ENCODE measurements at regions not wholly inside any gene's neighbourhood (a gene's known extent, or its start where the extent isn't known, plus 50 kb on each side); places are given as distances from the start of the nearest gene placed in this dataset.
A peak's percentile ranks its signal among the peaks of the same experiment; 100 is the strongest.
"Not testable (repeated sequence)": the region's sequence is repeated elsewhere in the genome, so short reads cannot be mapped to it uniquely, and the experiment has no call there.

DNA sequence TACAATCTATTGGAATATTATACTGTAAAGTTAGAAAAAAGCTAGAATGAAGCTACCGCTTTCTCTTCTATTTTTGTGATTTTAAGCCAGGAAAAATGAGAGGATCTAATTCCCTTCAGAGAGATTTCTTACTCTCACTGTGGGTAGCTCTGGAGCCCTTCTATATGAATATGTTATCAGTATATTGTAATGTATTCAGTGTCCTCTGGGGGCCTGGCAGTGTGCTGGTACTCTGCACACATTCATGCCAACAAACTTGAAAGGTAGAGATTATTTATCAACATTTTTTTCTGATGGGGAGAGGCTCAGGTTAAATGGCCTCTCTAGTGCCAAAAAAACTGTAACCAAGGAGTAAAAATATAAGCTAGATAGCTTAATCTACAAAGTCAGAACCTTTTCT, 292.8 kb downstream of the TTC6 start:
- H3K27me3 ChIP-seq (ENCODE audit: control insufficient read depth, insufficient read depth, low read length) = no peaks in the 10 kb centered on the region
- H3K36me3 ChIP-seq (ENCODE audit: insufficient read depth, low read length) = no peaks in the 10 kb centered on the region
- no peak overlapping the region for H3K9ac ChIP-seq (ENCODE audit: low read depth, low read length)
- no peaks in the 10 kb centered on the region for H3K9me3 ChIP-seq (replicated peaks; ENCODE audit: low read length)
- no peaks in the 10 kb centered on the region for H3K4me1 ChIP-seq (ENCODE audit: control insufficient read depth, insufficient read depth, low read length)
- no peak overlapping the region for H3K4me3 ChIP-seq (ENCODE audit: low read length)
- H3K4me2 ChIP-seq (ENCODE audit: low read length) = no peak overlapping the region

DNA sequence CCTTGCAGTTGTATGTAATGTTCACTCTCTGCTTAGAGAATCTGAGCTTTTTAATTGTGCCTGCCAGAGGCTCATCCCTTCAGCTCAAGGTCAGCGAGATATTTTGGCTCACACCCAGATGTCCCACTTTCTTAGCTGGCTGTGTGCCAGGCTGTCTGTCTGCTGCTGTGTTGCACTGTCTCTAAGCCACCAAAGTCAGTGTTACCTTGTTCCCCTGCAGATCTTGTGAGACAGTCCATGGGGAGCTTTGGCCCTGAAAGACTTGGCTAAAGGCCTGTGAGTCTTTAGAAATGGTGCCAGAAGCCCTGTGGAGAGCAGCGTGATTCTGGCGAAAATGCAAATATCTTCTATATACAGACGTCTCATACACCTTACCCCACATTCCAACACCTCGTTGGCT, 293.7 kb downstream of the TTC6 start:
- Histone ChIP-seq H3K36me3 (ENCODE audit: insufficient read depth, low read length) (no peaks in the 10 kb centered on the region), H3K9ac (ENCODE audit: low read depth, low read length) (no peak overlapping the region), H3K4me1 (ENCODE audit: control insufficient read depth, insufficient read depth, low read length) (no peaks in the 10 kb centered on the region), H3K4me3 (ENCODE audit: low read length) (no peak overlapping the region), H3K9me3 (replicated peaks; ENCODE audit: low read length) (no peaks in the 10 kb centered on the region), H3K4me2 (ENCODE audit: low read length) (no peak overlapping the region), H3K27me3 (ENCODE audit: control insufficient read depth, insufficient read depth, low read length) (no peaks in the 10 kb centered on the region)

DNA sequence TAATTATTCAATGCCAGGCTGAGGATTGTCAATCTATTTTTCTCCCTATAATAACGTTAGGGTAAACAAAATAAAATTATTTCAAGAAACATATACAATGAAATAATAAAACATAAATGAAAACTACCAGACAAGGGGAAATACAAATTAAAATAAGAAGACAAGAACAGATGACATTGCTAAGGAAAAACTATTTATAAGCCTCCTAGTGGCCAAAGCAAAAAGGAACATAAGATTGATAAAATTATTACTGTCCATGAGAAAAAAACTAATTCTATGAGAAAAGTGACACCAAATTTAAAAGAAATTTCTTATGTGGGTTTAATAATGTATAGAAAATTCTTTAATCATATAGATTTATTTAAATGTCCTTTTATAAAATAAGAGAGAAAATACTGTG, 294.7 kb downstream of the TTC6 start:
- Histone ChIP-seq H3K36me3 (ENCODE audit: insufficient read depth, low read length) (no peaks in the 10 kb centered on the region), H3K4me2 (ENCODE audit: low read length) (no peak overlapping the region), H3K4me1 (ENCODE audit: control insufficient read depth, insufficient read depth, low read length) (no peaks in the 10 kb centered on the region), H3K27me3 (ENCODE audit: control insufficient read depth, insufficient read depth, low read length) (peaks cover 3% of the 10 kb centered on the region), H3K9ac (ENCODE audit: low read depth, low read length) (no peak overlapping the region), H3K9me3 (replicated peaks; ENCODE audit: low read length) (no peaks in the 10 kb centered on the region), H3K4me3 (ENCODE audit: low read length) (no peak overlapping the region)

DNA sequence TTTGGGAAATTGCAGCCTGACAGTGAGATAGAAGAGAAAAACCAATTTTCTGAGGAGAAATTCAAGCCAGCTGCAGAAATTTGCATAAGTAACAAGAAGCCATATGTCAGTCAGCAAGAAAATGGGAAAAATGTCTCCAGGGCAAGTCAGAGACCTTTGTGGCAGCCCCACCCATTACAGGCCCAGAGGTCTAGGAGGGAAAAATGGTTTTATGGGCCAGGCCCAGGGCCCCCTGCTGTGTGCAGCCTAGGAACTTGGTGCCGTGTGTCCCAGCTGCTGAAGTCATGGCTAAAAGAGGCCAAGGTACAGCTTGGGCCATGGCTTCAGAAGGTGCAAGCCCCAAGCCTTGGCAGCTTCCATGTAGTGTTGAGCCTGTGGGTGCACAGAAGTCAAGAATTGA, 296.1 kb downstream of the TTC6 start:
- not testable (repeated sequence) for H3K36me3 ChIP-seq (ENCODE audit: insufficient read depth, low read length); H3K9ac ChIP-seq (ENCODE audit: low read depth, low read length); H3K4me3 ChIP-seq (ENCODE audit: low read length); H3K4me2 ChIP-seq (ENCODE audit: low read length); H3K4me1 ChIP-seq (ENCODE audit: control insufficient read depth, insufficient read depth, low read length); H3K9me3 ChIP-seq (replicated peaks; ENCODE audit: low read length)
- H3K27me3 ChIP-seq (ENCODE audit: control insufficient read depth, insufficient read depth, low read length) = peaks cover 11% of the 10 kb centered on the region

DNA sequence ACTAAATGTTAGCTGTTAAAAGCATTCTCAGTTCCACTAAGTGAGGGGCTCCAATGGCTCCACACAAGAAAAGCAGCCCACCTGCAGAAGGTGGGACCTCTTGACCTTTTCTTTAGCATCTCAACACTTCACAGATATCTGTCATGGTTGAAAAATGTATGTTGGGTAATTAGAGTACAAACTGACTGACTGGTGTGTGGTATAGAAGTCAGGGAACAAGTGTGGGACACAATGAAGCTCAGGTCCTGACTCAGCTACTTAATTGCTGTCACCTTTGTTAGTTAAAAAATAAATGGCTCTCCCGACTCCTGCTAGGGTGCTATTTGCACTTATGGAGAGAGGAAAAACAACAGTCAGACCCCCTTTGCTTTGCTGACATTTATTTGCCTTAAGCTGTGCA, 299.0 kb downstream of the TTC6 start:
- Histone ChIP-seq H3K4me1 (ENCODE audit: control insufficient read depth, insufficient read depth, low read length) (no peaks in the 10 kb centered on the region), H3K9me3 (replicated peaks; ENCODE audit: low read length) (no peaks in the 10 kb centered on the region), H3K4me2 (ENCODE audit: low read length) (no peak overlapping the region), H3K9ac (ENCODE audit: low read depth, low read length) (no peak overlapping the region), H3K4me3 (ENCODE audit: low read length) (no peak overlapping the region), H3K36me3 (ENCODE audit: insufficient read depth, low read length) (no peaks in the 10 kb centered on the region), H3K27me3 (ENCODE audit: control insufficient read depth, insufficient read depth, low read length) (peaks cover 17% of the 10 kb centered on the region)

DNA sequence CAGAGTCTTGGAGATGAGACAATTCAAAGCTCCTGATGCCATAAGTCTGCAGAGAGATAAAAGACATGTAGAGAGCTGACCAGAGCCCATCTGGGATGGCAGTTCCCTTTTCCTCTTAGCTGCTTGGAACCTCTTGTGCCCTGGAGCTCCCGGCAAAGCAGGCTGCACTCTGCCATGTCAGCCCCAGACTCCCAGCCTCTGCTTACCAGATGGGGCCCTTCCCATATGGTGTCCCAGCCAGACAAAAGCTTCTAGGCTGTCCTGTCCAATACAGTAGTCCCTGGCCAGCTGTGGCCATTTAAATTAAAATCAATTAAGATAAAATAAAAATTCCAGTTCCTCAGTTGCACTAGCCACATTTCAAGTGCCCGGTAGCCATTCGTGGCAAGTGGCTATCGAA, 303.9 kb downstream of the TTC6 start:
- H3K9me3 ChIP-seq (replicated peaks; ENCODE audit: low read length) = no peaks in the 10 kb centered on the region
- H3K4me1 ChIP-seq (ENCODE audit: control insufficient read depth, insufficient read depth, low read length) = peaks cover 7% of the 10 kb centered on the region
- no peak overlapping the region for H3K4me3 ChIP-seq (ENCODE audit: low read length)
- no peaks in the 10 kb centered on the region for H3K36me3 ChIP-seq (ENCODE audit: insufficient read depth, low read length)
- peaks cover 17% of the 10 kb centered on the region for H3K27me3 ChIP-seq (ENCODE audit: control insufficient read depth, insufficient read depth, low read length)
- no peak overlapping the region for H3K9ac ChIP-seq (ENCODE audit: low read depth, low read length)
- H3K4me2 ChIP-seq (ENCODE audit: low read length) = no peak overlapping the region

DNA sequence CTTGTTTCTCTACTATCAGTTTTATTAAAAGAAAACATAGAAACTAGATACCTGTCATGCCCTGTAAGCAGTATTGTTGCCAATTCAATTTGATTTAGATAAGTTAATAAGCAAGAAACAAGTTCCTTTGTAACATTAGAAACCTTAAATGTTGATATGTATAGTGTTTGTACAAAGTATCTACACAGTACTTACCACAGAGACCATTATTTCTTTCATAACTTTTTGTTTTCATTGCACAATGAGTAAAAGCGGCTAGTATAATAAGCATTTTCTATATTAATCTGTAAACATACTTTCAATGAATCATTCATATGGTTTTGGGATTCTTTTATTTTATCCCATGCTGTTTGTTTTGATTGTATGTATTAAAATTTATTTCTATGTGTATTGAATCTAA, 305.1 kb downstream of the TTC6 start:
- Histone ChIP-seq H3K9me3 (replicated peaks; ENCODE audit: low read length) (no peaks in the 10 kb centered on the region), H3K9ac (ENCODE audit: low read depth, low read length) (no peak overlapping the region), H3K4me3 (ENCODE audit: low read length) (no peak overlapping the region)

DNA sequence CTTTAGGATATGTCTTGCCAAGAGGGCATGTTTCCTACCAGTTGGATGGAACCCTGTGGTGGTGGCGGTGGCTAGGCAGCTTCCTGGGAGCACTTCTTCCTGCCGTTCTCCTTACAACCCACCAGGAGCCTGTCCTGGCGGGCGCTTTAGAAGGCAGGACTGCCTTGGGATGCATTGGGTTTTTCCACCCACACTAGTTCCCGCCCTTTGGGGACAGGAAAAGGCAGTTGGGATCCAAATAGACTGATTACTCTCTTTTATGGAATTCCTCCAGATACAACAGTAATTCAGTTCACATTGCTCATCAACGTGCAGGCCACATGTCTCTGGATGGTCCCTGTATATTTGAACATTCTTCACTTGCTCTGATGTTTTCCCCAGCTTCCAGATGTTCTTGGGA, 305.7 kb upstream of the SSTR1 start:
- Histone ChIP-seq H3K9me3 (replicated peaks; ENCODE audit: low read length) (no peaks in the 10 kb centered on the region), H3K4me3 (ENCODE audit: low read length) (no peak overlapping the region), H3K4me1 (ENCODE audit: control insufficient read depth, insufficient read depth, low read length) (peaks cover 7% of the 10 kb centered on the region), H3K4me2 (ENCODE audit: low read length) (no peak overlapping the region), H3K36me3 (ENCODE audit: insufficient read depth, low read length) (no peaks in the 10 kb centered on the region), H3K9ac (ENCODE audit: low read depth, low read length) (no peak overlapping the region), H3K27me3 (ENCODE audit: control insufficient read depth, insufficient read depth, low read length) (peaks cover 3% of the 10 kb centered on the region)

More for the DNA sequence above, 305.1 kb downstream of the TTC6 start:
- peaks cover 13% of the 10 kb centered on the region for H3K27me3 ChIP-seq (ENCODE audit: control insufficient read depth, insufficient read depth, low read length)
- H3K4me2 ChIP-seq (ENCODE audit: low read length) = no peak overlapping the region
- H3K36me3 ChIP-seq (ENCODE audit: insufficient read depth, low read length) = no peaks in the 10 kb centered on the region
- H3K4me1 ChIP-seq (ENCODE audit: control insufficient read depth, insufficient read depth, low read length) = peaks cover 7% of the 10 kb centered on the region

DNA sequence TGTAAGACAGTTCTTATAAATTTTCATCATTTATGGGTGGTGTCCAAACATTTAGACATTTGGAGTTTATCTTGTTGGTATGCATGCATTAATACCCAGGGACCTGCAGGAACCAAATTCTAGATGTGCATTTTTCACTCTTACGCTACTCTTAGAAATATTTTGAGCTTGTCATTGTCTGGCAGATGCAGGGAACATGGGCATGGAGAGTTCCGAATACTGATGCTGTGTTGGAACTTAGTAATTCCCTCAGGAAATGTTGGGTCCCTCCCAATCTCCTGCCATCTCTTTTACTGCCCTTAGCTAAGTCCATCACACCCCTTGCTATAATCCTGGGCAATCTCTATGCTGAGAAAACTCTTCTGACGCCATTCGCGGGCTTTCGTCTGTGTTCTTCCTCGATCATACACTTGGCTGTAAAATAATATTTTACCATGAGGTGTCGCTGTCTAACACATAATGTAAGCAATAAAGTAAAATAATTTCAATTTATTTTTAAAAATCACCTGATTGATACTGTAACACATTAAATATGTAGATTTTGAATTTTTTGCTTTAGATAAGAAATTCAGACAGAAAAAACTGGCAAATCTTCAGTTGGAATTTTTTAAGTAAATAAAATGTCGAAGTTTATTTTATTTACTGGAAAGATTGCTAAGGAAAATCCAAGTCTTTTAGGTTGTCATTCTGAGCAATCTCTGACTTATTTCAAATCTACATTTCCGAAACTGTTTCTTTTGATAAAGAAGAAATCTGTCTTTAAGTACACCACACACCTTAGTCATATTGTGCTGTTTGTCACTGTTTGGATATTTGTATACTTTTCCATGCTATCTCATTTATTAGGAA, 304.1 kb upstream of the SSTR1 start:
- Histone ChIP-seq H3K4me2 (ENCODE audit: low read length) (peak overlapping the region; percentile 67), H3K4me1 (ENCODE audit: control insufficient read depth, insufficient read depth, low read length) (peaks cover 7% of the 10 kb centered on the region), H3K27me3 (ENCODE audit: control insufficient read depth, insufficient read depth, low read length) (no peaks in the 10 kb centered on the region), H3K4me3 (ENCODE audit: low read length) (peak overlapping the region; percentile 37), H3K9me3 (replicated peaks; ENCODE audit: low read length) (no peaks in the 10 kb centered on the region), H3K36me3 (ENCODE audit: insufficient read depth, low read length) (no peaks in the 10 kb centered on the region), H3K9ac (ENCODE audit: low read depth, low read length) (no peak overlapping the region)

DNA sequence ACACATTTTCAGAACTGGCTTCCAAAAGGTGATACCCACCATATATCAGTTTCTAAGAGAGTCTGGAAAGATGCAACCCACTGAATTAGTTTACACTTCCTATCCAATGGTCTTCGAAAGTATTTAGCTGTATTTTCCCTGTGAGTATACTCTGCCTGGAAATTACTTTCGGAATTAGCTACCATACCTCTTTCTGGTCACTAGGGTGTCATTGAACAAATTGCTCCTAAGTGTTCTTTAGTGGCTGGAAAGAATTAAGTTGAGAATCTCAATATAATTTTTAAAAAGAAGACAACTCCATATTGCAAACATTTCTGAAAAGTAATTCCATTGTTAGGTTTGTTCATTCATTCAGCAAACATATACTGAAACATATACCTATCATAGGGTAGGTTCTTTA, 283.1 kb upstream of the SSTR1 start:
- peaks cover 5% of the 10 kb centered on the region for H3K4me1 ChIP-seq (ENCODE audit: control insufficient read depth, insufficient read depth, low read length)
- H3K9ac ChIP-seq (ENCODE audit: low read depth, low read length) = no peak overlapping the region
- no peaks in the 10 kb centered on the region for H3K9me3 ChIP-seq (replicated peaks; ENCODE audit: low read length)
- no peaks in the 10 kb centered on the region for H3K36me3 ChIP-seq (ENCODE audit: insufficient read depth, low read length)
- H3K4me3 ChIP-seq (ENCODE audit: low read length) = no peak overlapping the region
- no peak overlapping the region for H3K4me2 ChIP-seq (ENCODE audit: low read length)
- H3K27me3 ChIP-seq (ENCODE audit: control insufficient read depth, insufficient read depth, low read length) = no peaks in the 10 kb centered on the region

DNA sequence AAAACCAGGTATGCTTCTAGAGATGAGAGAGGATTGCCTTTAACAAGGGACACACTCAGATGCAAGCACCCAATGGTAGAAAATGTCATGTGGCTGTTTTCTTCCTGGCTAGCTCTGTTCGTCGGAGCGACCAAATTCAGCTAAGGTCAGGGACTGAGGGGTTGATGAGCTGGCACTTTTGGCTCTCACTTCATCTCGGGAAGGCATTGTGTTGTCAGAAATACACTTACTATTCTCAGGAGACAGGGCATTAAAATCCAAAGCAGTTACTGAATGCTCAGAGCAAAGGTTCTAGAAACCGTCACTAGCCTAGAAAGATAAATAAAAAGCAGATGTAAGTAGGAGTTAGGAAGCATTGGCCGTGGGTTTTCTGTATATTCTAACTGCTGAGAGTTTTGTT, 275.7 kb upstream of the SSTR1 start:
- Histone ChIP-seq H3K27me3 (ENCODE audit: control insufficient read depth, insufficient read depth, low read length) (no peaks in the 10 kb centered on the region), H3K4me3 (ENCODE audit: low read length) (no peak overlapping the region), H3K4me1 (ENCODE audit: control insufficient read depth, insufficient read depth, low read length) (peaks cover 12% of the 10 kb centered on the region), H3K36me3 (ENCODE audit: insufficient read depth, low read length) (no peaks in the 10 kb centered on the region), H3K9ac (ENCODE audit: low read depth, low read length) (no peak overlapping the region), H3K9me3 (replicated peaks; ENCODE audit: low read length) (no peaks in the 10 kb centered on the region), H3K4me2 (ENCODE audit: low read length) (no peak overlapping the region)

DNA sequence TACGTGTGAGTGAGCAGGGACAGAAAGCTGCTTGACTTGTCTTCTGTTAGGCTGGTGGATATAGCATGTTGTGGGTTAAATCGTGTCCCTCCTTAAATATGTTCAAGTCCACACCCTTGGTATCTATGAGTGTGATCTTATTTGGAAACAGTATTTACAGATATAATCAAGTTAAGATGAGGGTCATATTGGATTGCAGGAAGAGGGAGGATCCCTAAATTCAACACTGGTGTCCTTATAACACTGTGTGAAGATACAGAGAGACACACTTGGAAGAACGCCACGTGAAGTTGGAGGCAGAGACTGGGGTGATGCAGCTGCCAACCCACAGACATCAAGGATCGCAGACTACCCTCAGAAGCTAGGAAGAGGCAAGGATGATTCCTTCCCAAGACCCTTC, 275.2 kb upstream of the SSTR1 start:
- Histone ChIP-seq H3K4me3 (ENCODE audit: low read length) (no peak overlapping the region), H3K4me1 (ENCODE audit: control insufficient read depth, insufficient read depth, low read length) (peaks cover 12% of the 10 kb centered on the region), H3K9ac (ENCODE audit: low read depth, low read length) (no peak overlapping the region), H3K27me3 (ENCODE audit: control insufficient read depth, insufficient read depth, low read length) (no peaks in the 10 kb centered on the region), H3K4me2 (ENCODE audit: low read length) (no peak overlapping the region), H3K9me3 (replicated peaks; ENCODE audit: low read length) (no peaks in the 10 kb centered on the region), H3K36me3 (ENCODE audit: insufficient read depth, low read length) (no peaks in the 10 kb centered on the region)

Measured in skeletal muscle satellite cell (primary cell).